ENCODE measurements at regions not wholly inside any gene's neighbourhood (a gene's known extent, or its start where the extent isn't known, plus 50 kb on each side); places are given as distances from the start of the nearest gene placed in this dataset.
A peak's percentile ranks its signal among the peaks of the same experiment; 100 is the strongest.
"Not testable (repeated sequence)": the region's sequence is repeated elsewhere in the genome, so short reads cannot be mapped to it uniquely, and the experiment has no call there.

DNA sequence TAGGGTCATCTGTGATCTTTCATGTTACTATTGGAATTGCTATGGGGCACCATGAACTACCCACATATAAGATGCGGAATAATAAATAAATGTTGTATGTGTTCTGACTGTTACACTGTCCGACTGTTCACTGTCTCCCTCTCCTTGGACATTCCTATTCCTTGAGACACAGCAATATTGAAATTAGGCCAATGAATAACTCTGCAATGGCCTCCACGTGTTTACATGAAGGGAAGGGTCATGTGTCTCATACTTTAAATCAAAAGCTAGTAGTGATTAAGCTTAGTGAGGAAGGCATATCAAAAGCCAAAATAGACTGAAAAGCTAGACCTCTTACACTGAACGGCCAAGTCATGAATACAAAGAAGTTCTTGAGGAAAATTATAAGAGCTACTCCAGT lies 751.3 kb downstream of the SOCS6 start:
- Mint-ChIP-seq H3K36me3 (no peaks in the 10 kb centered on the region), H3K27me3 (ENCODE audit: insufficient read depth, low read depth) (no peaks in the 10 kb centered on the region), H3K9me3 (no peaks in the 10 kb centered on the region), H3K4me3 (no peak overlapping the region), H3K4me1 (no peaks in the 10 kb centered on the region), H3K27ac (no peak overlapping the region)
- no peak for TF ChIP-seq EZH2 (IDR thresholded peaks at IDR 0.05)
- TF ChIP-seq EZH2phosphoT487 (IDR thresholded peaks at IDR 0.05) = no peak
- TF ChIP-seq, protein P1, sequence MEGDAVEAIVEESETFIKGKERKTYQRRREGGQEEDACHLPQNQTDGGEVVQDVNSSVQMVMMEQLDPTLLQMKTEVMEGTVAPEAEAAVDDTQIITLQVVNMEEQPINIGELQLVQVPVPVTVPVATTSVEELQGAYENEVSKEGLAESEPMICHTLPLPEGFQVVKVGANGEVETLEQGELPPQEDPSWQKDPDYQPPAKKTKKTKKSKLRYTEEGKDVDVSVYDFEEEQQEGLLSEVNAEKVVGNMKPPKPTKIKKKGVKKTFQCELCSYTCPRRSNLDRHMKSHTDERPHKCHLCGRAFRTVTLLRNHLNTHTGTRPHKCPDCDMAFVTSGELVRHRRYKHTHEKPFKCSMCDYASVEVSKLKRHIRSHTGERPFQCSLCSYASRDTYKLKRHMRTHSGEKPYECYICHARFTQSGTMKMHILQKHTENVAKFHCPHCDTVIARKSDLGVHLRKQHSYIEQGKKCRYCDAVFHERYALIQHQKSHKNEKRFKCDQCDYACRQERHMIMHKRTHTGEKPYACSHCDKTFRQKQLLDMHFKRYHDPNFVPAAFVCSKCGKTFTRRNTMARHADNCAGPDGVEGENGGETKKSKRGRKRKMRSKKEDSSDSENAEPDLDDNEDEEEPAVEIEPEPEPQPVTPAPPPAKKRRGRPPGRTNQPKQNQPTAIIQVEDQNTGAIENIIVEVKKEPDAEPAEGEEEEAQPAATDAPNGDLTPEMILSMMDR (IDR thresholded peaks at IDR 0.05) = no peak
- Histone ChIP-seq H3F3A (ENCODE audit: low read depth) (no peaks in the 10 kb centered on the region), H3K27me3 (no peaks in the 10 kb centered on the region), H3K4me1 (no peaks in the 10 kb centered on the region), H3K4me3 (no peak overlapping the region), H3K9me3 (ENCODE audit: low read depth) (no peaks in the 10 kb centered on the region), H3K9ac (no peak overlapping the region), H3K27ac (no peak overlapping the region), H2AFZ (replicated peaks) (no peak overlapping the region), H3K4me2 (no peak overlapping the region), H3K36me3 (no peaks in the 10 kb centered on the region), H4K20me1 (ENCODE audit: low read depth) (no peaks in the 10 kb centered on the region), H3K79me2 (ENCODE audit: low read depth) (no peaks in the 10 kb centered on the region)
- DNase-seq (ENCODE audit: low spot score) = no peak

DNA sequence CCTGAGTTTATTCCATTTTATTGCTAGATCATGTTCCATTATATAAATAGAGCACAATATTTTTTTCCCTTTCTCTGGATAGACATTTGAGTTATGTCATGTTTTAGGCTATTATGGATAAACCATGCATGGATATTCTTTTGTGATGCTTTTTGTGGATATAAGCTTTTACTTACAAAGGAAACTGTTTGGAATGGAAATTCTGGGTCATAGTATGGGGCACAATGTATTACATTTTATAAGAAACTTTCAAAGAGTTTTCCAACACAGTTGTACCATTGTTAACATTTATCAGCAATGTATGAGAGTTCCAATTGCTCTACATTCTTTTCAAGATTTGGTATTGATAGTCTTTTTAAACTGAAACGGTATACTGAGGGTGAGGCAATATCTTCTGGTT lies 749.4 kb downstream of the SOCS6 start:
- no peaks in the 10 kb centered on the region for H3K36me3 Mint-ChIP-seq
- Histone ChIP-seq H3K9ac (no peak overlapping the region), H3K9me3 (ENCODE audit: low read depth) (no peaks in the 10 kb centered on the region), H3F3A (ENCODE audit: low read depth) (no peaks in the 10 kb centered on the region), H3K79me2 (ENCODE audit: low read depth) (no peaks in the 10 kb centered on the region), H3K27me3 (no peaks in the 10 kb centered on the region), H4K20me1 (ENCODE audit: low read depth) (no peaks in the 10 kb centered on the region), H3K27ac (no peak overlapping the region), H3K4me1 (no peaks in the 10 kb centered on the region), H3K4me2 (no peak overlapping the region), H3K36me3 (no peaks in the 10 kb centered on the region), H3K4me3 (no peak overlapping the region), H2AFZ (replicated peaks) (no peak overlapping the region)
- TF ChIP-seq EZH2phosphoT487 (IDR thresholded peaks at IDR 0.05) (no peak), EZH2 (IDR thresholded peaks at IDR 0.05) (no peak)
- TF ChIP-seq, protein P1 (IDR thresholded peaks at IDR 0.05) = no peak
- no peaks in the 10 kb centered on the region for H3K4me1 Mint-ChIP-seq
- H3K27me3 Mint-ChIP-seq (ENCODE audit: insufficient read depth, low read depth) = no peaks in the 10 kb centered on the region
- no peak overlapping the region for H3K27ac Mint-ChIP-seq
- no peak for DNase-seq (ENCODE audit: low spot score)
- no peak overlapping the region for H3K4me3 Mint-ChIP-seq
- no peaks in the 10 kb centered on the region for H3K9me3 Mint-ChIP-seq

DNA sequence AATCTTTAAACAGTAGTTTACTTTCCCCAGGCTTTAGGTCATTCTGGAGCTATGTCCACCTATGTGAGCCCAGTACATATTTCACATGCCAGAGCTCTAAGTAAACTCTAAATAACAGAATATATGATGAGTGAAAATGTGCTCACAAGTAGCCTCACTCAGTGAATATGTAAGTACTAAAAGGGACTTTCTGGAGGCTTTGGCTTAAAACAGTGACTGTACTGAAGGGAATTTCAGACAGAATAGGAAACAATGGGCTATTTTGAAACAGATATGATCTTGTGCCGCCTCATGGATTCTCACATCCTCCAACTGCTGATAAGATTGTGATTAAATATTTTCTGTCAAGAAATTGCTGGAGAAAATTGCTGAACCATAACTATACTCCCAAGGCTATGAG lies 747.9 kb downstream of the SOCS6 start:
- no peaks in the 10 kb centered on the region for H3K36me3 Mint-ChIP-seq
- H3K4me2 ChIP-seq = no peak overlapping the region
- H4K20me1 ChIP-seq (ENCODE audit: low read depth) = no peaks in the 10 kb centered on the region
- no peaks in the 10 kb centered on the region for H3K27me3 Mint-ChIP-seq (ENCODE audit: insufficient read depth, low read depth)
- no peaks in the 10 kb centered on the region for H3K9me3 Mint-ChIP-seq
- H3K36me3 ChIP-seq = no peaks in the 10 kb centered on the region
- H3K79me2 ChIP-seq (ENCODE audit: low read depth) = no peaks in the 10 kb centered on the region
- no peaks in the 10 kb centered on the region for H3K4me1 ChIP-seq
- H3K27ac Mint-ChIP-seq = no peak overlapping the region
- no peak overlapping the region for H3K4me3 Mint-ChIP-seq
- H3K27me3 ChIP-seq = no peaks in the 10 kb centered on the region
- no peak overlapping the region for H2AFZ ChIP-seq (replicated peaks)
- no peaks in the 10 kb centered on the region for H3K4me1 Mint-ChIP-seq
- DNase-seq (ENCODE audit: low spot score) = no peak
- H3K9ac ChIP-seq = no peak overlapping the region
- H3K9me3 ChIP-seq (ENCODE audit: low read depth) = no peaks in the 10 kb centered on the region
- no peak overlapping the region for H3K4me3 ChIP-seq
- TF ChIP-seq EZH2 (IDR thresholded peaks at IDR 0.05) (no peak), EZH2phosphoT487 (IDR thresholded peaks at IDR 0.05) (no peak)
- TF ChIP-seq, protein P1 (IDR thresholded peaks at IDR 0.05) = no peak
- H3K27ac ChIP-seq = no peak overlapping the region
- H3F3A ChIP-seq (ENCODE audit: low read depth) = no peaks in the 10 kb centered on the region

DNA sequence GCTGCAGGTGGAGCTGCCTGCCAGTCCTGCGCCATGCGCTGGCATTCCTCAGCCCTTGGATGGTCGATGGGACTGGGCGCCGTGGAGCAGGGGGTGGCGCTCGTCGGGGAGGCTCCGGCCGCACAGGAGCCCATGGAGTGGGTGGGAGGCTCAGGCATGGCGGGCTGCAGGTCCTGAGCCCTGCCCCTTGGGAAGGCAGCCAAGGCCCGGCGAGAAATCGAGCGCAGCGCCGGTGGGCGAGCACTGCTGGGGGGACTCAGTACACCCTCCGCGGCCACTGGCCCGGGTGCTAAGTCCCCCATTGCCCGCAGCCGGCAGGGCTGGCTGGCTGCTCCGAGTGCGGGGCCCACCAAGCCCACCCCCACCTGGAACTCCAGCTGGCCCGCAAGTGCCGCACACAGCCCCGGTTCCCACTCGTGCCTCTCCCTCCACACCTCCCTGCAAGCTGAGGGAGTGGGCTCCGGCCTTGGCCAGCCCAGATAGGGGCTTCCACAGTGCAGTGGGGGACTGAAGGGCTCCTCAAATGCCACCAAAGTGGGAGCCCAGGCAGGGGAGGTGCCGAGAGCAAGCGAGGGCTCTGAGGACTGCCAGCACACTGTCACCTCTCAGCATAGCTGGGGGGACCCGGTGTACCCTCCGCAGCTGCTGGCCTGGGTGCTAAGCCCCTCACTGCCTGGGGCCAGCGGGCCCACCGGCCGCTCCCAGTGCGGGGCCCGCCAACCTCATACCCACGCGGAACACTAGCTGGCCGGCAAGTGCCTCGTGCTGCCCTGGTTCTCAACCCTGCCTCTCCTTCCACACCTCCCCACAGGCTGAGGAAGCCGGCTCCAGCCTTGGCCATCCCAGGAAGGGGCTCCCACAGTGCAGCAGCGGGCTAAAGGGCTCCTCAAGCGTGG lies 742.7 kb downstream of the SOCS6 start:
- not testable (repeated sequence) for H3K36me3 ChIP-seq; H3K4me3 Mint-ChIP-seq; H3K4me2 ChIP-seq; H3K9me3 ChIP-seq (ENCODE audit: low read depth); H3K4me1 Mint-ChIP-seq; H3F3A ChIP-seq (ENCODE audit: low read depth); H3K4me1 ChIP-seq; H3K27me3 Mint-ChIP-seq (ENCODE audit: insufficient read depth, low read depth); H4K20me1 ChIP-seq (ENCODE audit: low read depth); H3K9ac ChIP-seq; H3K27ac Mint-ChIP-seq; H3K27ac ChIP-seq; H2AFZ ChIP-seq (replicated peaks); H3K79me2 ChIP-seq (ENCODE audit: low read depth); H3K4me3 ChIP-seq; H3K27me3 ChIP-seq; DNase-seq (ENCODE audit: low spot score); H3K36me3 Mint-ChIP-seq
- peaks cover 11% of the 10 kb centered on the region for H3K9me3 Mint-ChIP-seq

DNA sequence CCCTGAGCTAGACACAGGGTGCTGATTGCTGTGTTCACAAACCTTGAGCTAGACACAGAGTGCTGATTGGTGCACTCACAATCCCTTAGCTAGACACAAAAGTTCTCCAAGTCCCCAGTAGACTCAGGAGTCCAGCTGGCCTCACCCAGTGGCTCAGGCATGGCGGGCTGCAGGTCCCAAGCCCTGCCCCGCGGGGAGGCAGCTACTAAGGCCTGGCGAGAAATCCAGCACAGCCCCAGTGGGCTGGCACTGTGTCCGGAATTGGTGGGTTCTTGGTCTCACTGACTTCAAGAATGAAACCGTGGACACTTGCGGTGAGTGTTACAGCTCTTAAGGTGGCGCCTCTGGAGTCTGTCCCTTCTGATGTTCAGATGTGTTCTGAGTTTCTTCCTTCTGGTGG lies 741.2 kb downstream of the SOCS6 start:
- H3K4me1 Mint-ChIP-seq; DNase-seq (ENCODE audit: low spot score); H3K4me1 ChIP-seq; H2AFZ ChIP-seq (replicated peaks); H3K4me3 Mint-ChIP-seq; H3K79me2 ChIP-seq (ENCODE audit: low read depth); H3K36me3 ChIP-seq; H3K4me3 ChIP-seq; H3K27me3 ChIP-seq; H4K20me1 ChIP-seq (ENCODE audit: low read depth); H3K9ac ChIP-seq; H3K9me3 ChIP-seq (ENCODE audit: low read depth); H3K36me3 Mint-ChIP-seq; H3K4me2 ChIP-seq; H3K27me3 Mint-ChIP-seq (ENCODE audit: insufficient read depth, low read depth); H3F3A ChIP-seq (ENCODE audit: low read depth); H3K27ac ChIP-seq: not testable (repeated sequence)
- Mint-ChIP-seq H3K9me3 (peaks cover 11% of the 10 kb centered on the region), H3K27ac (peak overlapping the region; percentile 66)
